ENCODE measurements at regions not wholly inside any gene's neighbourhood (a gene's known extent, or its start where the extent isn't known, plus 50 kb on each side); places are given as distances from the start of the nearest gene placed in this dataset.

DNA sequence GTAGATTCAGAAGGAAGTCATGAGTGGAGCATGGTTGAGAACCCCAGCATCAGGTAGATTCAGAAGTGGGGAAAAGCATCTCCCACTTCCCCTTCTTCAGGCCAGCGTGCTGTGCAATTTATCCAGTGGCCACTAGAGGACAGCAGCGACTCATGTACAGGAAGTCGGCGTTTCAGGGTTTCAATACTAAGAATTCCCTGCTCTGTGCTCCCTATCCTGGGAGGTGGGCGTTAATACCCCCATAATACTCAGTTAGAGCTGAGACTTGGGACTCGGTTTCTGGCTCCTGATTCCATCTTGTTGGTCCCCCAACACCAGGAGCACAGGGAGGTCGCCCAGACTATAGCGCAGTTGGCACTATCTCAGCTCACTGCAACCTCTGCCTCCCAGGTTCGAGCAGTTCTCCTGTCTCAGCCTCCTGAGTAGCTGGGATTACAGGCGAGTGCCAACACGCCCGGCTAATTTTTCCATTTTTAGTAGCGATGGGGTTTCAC is 75.3 kb upstream of the AMZ2 start:
- Histone ChIP-seq H3K9ac (ENCODE audit: low read length) (no peak overlapping the region), H2BK15ac (ENCODE audit: low read depth, poor library complexity, severe bottlenecking) (no peak overlapping the region), H3K23ac (ENCODE audit: low read length in 2 of 2) (no peak overlapping the region), H2BK5ac (ENCODE audit: low read depth, low read length, poor library complexity, severe bottlenecking) (no peak overlapping the region), H3K79me1 (replicated peaks; ENCODE audit: low read length, poor library complexity, severe bottlenecking) (no peaks in the 10 kb centered on the region), H3K36me3 (ENCODE audit: control insufficient read depth in 1 of 2, insufficient read depth in 2 of 2, low read depth in 1 of 2, low read length in 2 of 2) (no peaks in the 10 kb centered on the region), H3K27me3 (ENCODE audit: control insufficient read depth in 1 of 2, insufficient read depth in 1 of 2, low read length in 2 of 2) (no peaks in the 10 kb centered on the region), H3K27ac (ENCODE audit: low read length, poor library complexity, severe bottlenecking) (no peak overlapping the region), H3K4me1 (ENCODE audit: control insufficient read depth, insufficient read depth, low read depth, low read length) (peaks cover 4% of the 10 kb centered on the region), H3K18ac (ENCODE audit: low read depth in 1 of 2, low read length in 2 of 2) (no peak overlapping the region), H3K9me3 (ENCODE audit: control insufficient read depth, low read length) (no peaks in the 10 kb centered on the region), H3K4me2 (ENCODE audit: low read length, poor library complexity, severe bottlenecking) (no peak overlapping the region), H2AK5ac (ENCODE audit: low read length, severe bottlenecking) (no peak overlapping the region), H3K4me3 (ENCODE audit: insufficient read depth in 1 of 2, low read depth in 1 of 2, low read length in 2 of 2) (no peak overlapping the region), H2BK120ac (ENCODE audit: low read depth, low read length) (no peak overlapping the region), H2BK12ac (ENCODE audit: low read length in 2 of 2) (no peak overlapping the region), H3K4ac (ENCODE audit: low read depth in 1 of 2, low read length in 2 of 2) (no peak overlapping the region), H4K8ac (ENCODE audit: low read length) (no peak overlapping the region), H4K91ac (ENCODE audit: low read length) (no peak overlapping the region), H3K14ac (ENCODE audit: low read length in 2 of 2) (no peak overlapping the region), H2AFZ (ENCODE audit: low read depth, low read length) (no peak overlapping the region)
- DNase-seq = peak; percentile 62
- WGBS = 23% methylated on average over 13 of the region's 13 CpGs

DNA sequence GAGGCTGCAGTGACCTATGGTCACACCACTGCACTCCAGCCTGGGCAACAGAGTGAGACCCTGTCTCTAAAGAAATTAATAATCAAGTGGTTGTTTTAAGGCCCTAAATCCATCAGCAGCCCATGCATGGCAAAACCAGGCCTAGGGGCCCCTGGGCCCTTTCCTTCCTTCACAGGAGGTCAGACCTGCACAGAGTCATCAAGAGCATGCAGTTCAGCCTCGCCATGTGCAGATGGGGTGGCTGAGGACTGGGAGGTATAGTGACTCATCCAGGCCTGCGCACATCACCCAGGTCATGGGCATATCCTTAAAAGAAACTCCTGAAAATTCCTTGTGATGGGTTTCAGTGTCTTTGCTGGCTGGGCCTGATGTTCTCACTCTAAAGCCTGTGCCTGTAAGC is 72.4 kb upstream of the AMZ2 start:
- Histone ChIP-seq H3K4ac (ENCODE audit: low read depth in 1 of 2, low read length in 2 of 2) (peak overlapping the region in 1 of 2 experiments; percentile 71), H2AK5ac (ENCODE audit: low read length, severe bottlenecking) (no peak overlapping the region), H2BK120ac (ENCODE audit: low read depth, low read length) (no peak overlapping the region), H3K36me3 (ENCODE audit: control insufficient read depth in 1 of 2, insufficient read depth in 2 of 2, low read depth in 1 of 2, low read length in 2 of 2) (peaks cover 0 to 5% of the 10 kb centered on the region in 2 experiments), H3K18ac (ENCODE audit: low read depth in 1 of 2, low read length in 2 of 2) (no peak overlapping the region), H3K27me3 (ENCODE audit: control insufficient read depth in 1 of 2, insufficient read depth in 1 of 2, low read length in 2 of 2) (no peaks in the 10 kb centered on the region), H4K8ac (ENCODE audit: low read length) (no peak overlapping the region), H3K4me1 (ENCODE audit: control insufficient read depth, insufficient read depth, low read depth, low read length) (peaks cover 6% of the 10 kb centered on the region), H3K4me2 (ENCODE audit: low read length, poor library complexity, severe bottlenecking) (no peak overlapping the region), H2BK12ac (ENCODE audit: low read length in 2 of 2) (no peak overlapping the region), H2AFZ (ENCODE audit: low read depth, low read length) (no peak overlapping the region), H3K27ac (ENCODE audit: low read length, poor library complexity, severe bottlenecking) (no peak overlapping the region), H3K4me3 (ENCODE audit: insufficient read depth in 1 of 2, low read depth in 1 of 2, low read length in 2 of 2) (no peak overlapping the region), H3K9me3 (ENCODE audit: control insufficient read depth, low read length) (no peaks in the 10 kb centered on the region), H2BK5ac (ENCODE audit: low read depth, low read length, poor library complexity, severe bottlenecking) (no peak overlapping the region), H2BK15ac (ENCODE audit: low read depth, poor library complexity, severe bottlenecking) (no peak overlapping the region), H4K91ac (ENCODE audit: low read length) (no peak overlapping the region), H3K14ac (ENCODE audit: low read length in 2 of 2) (no peak overlapping the region), H3K9ac (ENCODE audit: low read length) (no peak overlapping the region), H3K23ac (ENCODE audit: low read length in 2 of 2) (no peak overlapping the region), H3K79me1 (replicated peaks; ENCODE audit: low read length, poor library complexity, severe bottlenecking) (no peaks in the 10 kb centered on the region)
- 94% methylated on average over 2 of the region's 2 CpGs for WGBS
- no peak for DNase-seq

DNA sequence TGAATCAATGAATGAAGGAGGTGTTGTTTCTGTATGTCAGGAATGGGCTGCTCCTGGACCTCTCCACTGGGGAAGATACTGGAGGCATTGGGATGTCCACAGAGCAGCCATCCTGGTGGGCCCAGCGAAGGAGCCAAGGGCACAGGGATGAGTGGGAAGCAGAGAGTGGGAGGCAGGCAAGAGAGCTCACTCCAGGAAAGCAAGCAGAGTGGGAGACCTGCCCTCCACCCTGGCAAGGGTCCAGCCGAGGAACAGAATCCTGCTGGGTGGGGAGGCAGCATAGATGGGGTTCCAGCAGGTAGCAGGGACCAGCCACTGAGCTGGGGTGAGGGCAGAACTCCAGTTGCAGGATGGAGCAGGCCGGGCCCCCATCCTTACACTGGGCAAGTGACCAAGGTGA is 71.9 kb upstream of the AMZ2 start:
- Histone ChIP-seq H3K27me3 (ENCODE audit: control insufficient read depth in 1 of 2, insufficient read depth in 1 of 2, low read length in 2 of 2) (no peaks in the 10 kb centered on the region), H2BK15ac (ENCODE audit: low read depth, poor library complexity, severe bottlenecking) (no peak overlapping the region), H2BK5ac (ENCODE audit: low read depth, low read length, poor library complexity, severe bottlenecking) (no peak overlapping the region), H2BK120ac (ENCODE audit: low read depth, low read length) (no peak overlapping the region), H3K36me3 (ENCODE audit: control insufficient read depth in 1 of 2, insufficient read depth in 2 of 2, low read depth in 1 of 2, low read length in 2 of 2) (peaks cover 0 to 5% of the 10 kb centered on the region in 2 experiments), H3K23ac (ENCODE audit: low read length in 2 of 2) (no peak overlapping the region), H4K91ac (ENCODE audit: low read length) (peak overlapping the region; percentile 25), H3K4ac (ENCODE audit: low read depth in 1 of 2, low read length in 2 of 2) (no peak overlapping the region), H2AK5ac (ENCODE audit: low read length, severe bottlenecking) (no peak overlapping the region), H3K79me1 (replicated peaks; ENCODE audit: low read length, poor library complexity, severe bottlenecking) (no peaks in the 10 kb centered on the region), H2BK12ac (ENCODE audit: low read length in 2 of 2) (no peak overlapping the region), H3K9ac (ENCODE audit: low read length) (no peak overlapping the region), H3K14ac (ENCODE audit: low read length in 2 of 2) (no peak overlapping the region), H3K27ac (ENCODE audit: low read length, poor library complexity, severe bottlenecking) (no peak overlapping the region), H2AFZ (ENCODE audit: low read depth, low read length) (no peak overlapping the region), H3K4me3 (ENCODE audit: insufficient read depth in 1 of 2, low read depth in 1 of 2, low read length in 2 of 2) (no peak overlapping the region), H4K8ac (ENCODE audit: low read length) (peak overlapping the region; percentile 7), H3K4me1 (ENCODE audit: control insufficient read depth, insufficient read depth, low read depth, low read length) (peaks cover 7% of the 10 kb centered on the region), H3K9me3 (ENCODE audit: control insufficient read depth, low read length) (no peaks in the 10 kb centered on the region), H3K18ac (ENCODE audit: low read depth in 1 of 2, low read length in 2 of 2) (no peak overlapping the region), H3K4me2 (ENCODE audit: low read length, poor library complexity, severe bottlenecking) (no peak overlapping the region)
- no peak for DNase-seq
- 98% methylated on average over 3 of the region's 3 CpGs for WGBS

DNA sequence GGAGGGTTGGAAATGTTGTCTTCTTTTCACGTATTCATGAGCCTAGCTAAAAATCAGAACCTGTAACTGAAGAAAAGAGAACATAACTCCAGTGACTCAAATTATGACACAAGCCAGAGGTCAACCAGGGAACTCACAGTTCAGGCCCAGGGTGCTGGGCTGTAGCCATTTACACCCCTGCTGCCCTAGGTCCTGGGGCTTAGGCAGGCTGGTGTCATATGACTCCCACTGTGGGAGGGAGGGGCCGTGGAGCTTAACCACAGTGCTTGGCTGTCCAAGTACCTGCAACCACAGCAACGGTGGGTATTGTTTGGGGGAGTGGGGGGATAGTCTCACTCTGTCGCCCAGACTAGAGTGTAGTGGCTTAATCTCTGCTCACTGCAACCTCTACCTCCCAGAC is 71.1 kb upstream of the AMZ2 start:
- H3K36me3 ChIP-seq (ENCODE audit: control insufficient read depth in 1 of 2, insufficient read depth in 2 of 2, low read depth in 1 of 2, low read length in 2 of 2) = peaks cover 0 to 5% of the 10 kb centered on the region in 2 experiments
- no peak overlapping the region for H2BK15ac ChIP-seq (ENCODE audit: low read depth, poor library complexity, severe bottlenecking)
- H4K8ac ChIP-seq (ENCODE audit: low read length) = no peak overlapping the region
- no peaks in the 10 kb centered on the region for H3K9me3 ChIP-seq (ENCODE audit: control insufficient read depth, low read length)
- no peak overlapping the region for H3K4me3 ChIP-seq (ENCODE audit: insufficient read depth in 1 of 2, low read depth in 1 of 2, low read length in 2 of 2)
- peak overlapping the region in 1 of 2 experiments; percentile 79 for H3K18ac ChIP-seq (ENCODE audit: low read depth in 1 of 2, low read length in 2 of 2)
- no peak overlapping the region for H3K23ac ChIP-seq (ENCODE audit: low read length in 2 of 2)
- no peak overlapping the region for H2BK120ac ChIP-seq (ENCODE audit: low read depth, low read length)
- H3K9ac ChIP-seq (ENCODE audit: low read length) = no peak overlapping the region
- no peaks in the 10 kb centered on the region for H3K79me1 ChIP-seq (replicated peaks; ENCODE audit: low read length, poor library complexity, severe bottlenecking)
- H3K4ac ChIP-seq (ENCODE audit: low read depth in 1 of 2, low read length in 2 of 2) = no peak overlapping the region
- 67% methylated on average over 2 of the region's 4 CpGs for WGBS
- no peak for DNase-seq
- no peaks in the 10 kb centered on the region for H3K27me3 ChIP-seq (ENCODE audit: control insufficient read depth in 1 of 2, insufficient read depth in 1 of 2, low read length in 2 of 2)
- no peak overlapping the region for H2AK5ac ChIP-seq (ENCODE audit: low read length, severe bottlenecking)
- H2BK12ac ChIP-seq (ENCODE audit: low read length in 2 of 2) = no peak overlapping the region
- H3K14ac ChIP-seq (ENCODE audit: low read length in 2 of 2) = peak overlapping the region in 1 of 2 experiments; percentile 44
- H3K27ac ChIP-seq (ENCODE audit: low read length, poor library complexity, severe bottlenecking) = no peak overlapping the region
- H4K91ac ChIP-seq (ENCODE audit: low read length) = no peak overlapping the region
- no peak overlapping the region for H2AFZ ChIP-seq (ENCODE audit: low read depth, low read length)
- H3K4me1 ChIP-seq (ENCODE audit: control insufficient read depth, insufficient read depth, low read depth, low read length) = peaks cover 8% of the 10 kb centered on the region
- no peak overlapping the region for H3K4me2 ChIP-seq (ENCODE audit: low read length, poor library complexity, severe bottlenecking)
- no peak overlapping the region for H2BK5ac ChIP-seq (ENCODE audit: low read depth, low read length, poor library complexity, severe bottlenecking)

Measured in mesenchymal stem cell (in vitro differentiated cells and primary cell).